Liver (tissue), 8 donors: ENCODE measurements at regions not wholly inside any gene's neighbourhood (a gene's known extent, or its start where the extent isn't known, plus 50 kb on each side); places are given as distances from the start of the nearest gene placed in this dataset.

ENCODE experiments used
- DNase-seq: peaks from one replicate; pipeline ENCODE4 v3.0.0-alpha.2; 2017; ENCODE audit warnings: low spot score
- H3K27ac ChIP-seq, 2 donors: one replicate each; pipeline ENCODE4 v1.7.0; 2013; ENCODE audit warnings: inconsistent platforms in 2 of 2, low read length in 2 of 2, control low read depth in 1 of 2, low read depth in 1 of 2, mild to moderate bottlenecking in 1 of 2
- H3K27me3 ChIP-seq, 4 donors: one replicate each; pipeline versions ENCODE4 v1.6.1 to v1.7.0; 2013; ENCODE audit warnings: low read length in 3 of 4, inconsistent platforms in 1 of 4, mild to moderate bottlenecking in 1 of 4, moderate library complexity in 1 of 4; ENCODE audit not compliant: control insufficient read depth in 4 of 4, insufficient read depth in 4 of 4
- H3K36me3 ChIP-seq, 4 donors: one replicate each; pipeline versions ENCODE4 v1.6.1 to v1.7.0; 2013; ENCODE audit warnings: low read length in 3 of 4, mild to moderate bottlenecking in 3 of 4, low read depth in 1 of 4, moderate library complexity in 1 of 4; ENCODE audit not compliant: control insufficient read depth in 4 of 4, insufficient read depth in 3 of 4
- H3K4me1 ChIP-seq, 4 donors: one replicate each; pipeline versions ENCODE4 v1.6.1 to v1.7.0; 2013; ENCODE audit warnings: low read length in 3 of 4, mild to moderate bottlenecking in 3 of 4, moderate library complexity in 1 of 4; ENCODE audit not compliant: control insufficient read depth in 4 of 4, insufficient read depth in 4 of 4
- H3K4me3 ChIP-seq, 3 donors: one replicate each; pipeline versions ENCODE4 v1.6.1 to v1.7.0; 2013; ENCODE audit warnings: low read length in 3 of 3, control low read depth in 1 of 3, low read depth in 1 of 3, mild to moderate bottlenecking in 1 of 3
- H3K9ac ChIP-seq, 2 donors: one replicate each; pipeline ENCODE4 v1.7.0; 2013; ENCODE audit warnings: low read length in 2 of 2, mild to moderate bottlenecking in 2 of 2, moderate library complexity in 2 of 2, control low read depth in 1 of 2, low read depth in 1 of 2
- H3K9me3 ChIP-seq, 4 donors: one replicate each; pipeline versions ENCODE4 v1.6.1 to v1.7.0; 2013; ENCODE audit warnings: low read length in 3 of 4; ENCODE audit not compliant: control insufficient read depth in 4 of 4
- EGR1 ChIP-seq, 2 donors: IDR thresholded peaks; 2 replicates each; pipeline ENCODE4 v1.6.1; 2016 to 2018; ENCODE audit warnings: antibody characterized with exemption in 2 of 2, low read depth in 2 of 2
- FOXA1 ChIP-seq: IDR thresholded peaks from 2 replicates; pipeline ENCODE4 v1.6.1; 2016; ENCODE audit warnings: antibody characterized with exemption
- FOXA2 ChIP-seq: IDR thresholded peaks from 2 replicates; pipeline ENCODE4 v1.6.1; 2016; ENCODE audit warnings: antibody characterized with exemption
- GABPA ChIP-seq, 2 donors: IDR thresholded peaks in 1 of 2; conservative IDR thresholded peaks in 1 of 2; 2 replicates each; pipeline ENCODE4 v1.6.1; 2016; ENCODE audit warnings: antibody characterized with exemption in 2 of 2, mild to moderate bottlenecking in 1 of 2, moderate library complexity in 1 of 2
- HNF4A ChIP-seq, 2 donors: conservative IDR thresholded peaks; 2 replicates each; pipeline ENCODE4 v1.6.1; 2016; ENCODE audit warnings: antibody characterized with exemption in 2 of 2, mild to moderate bottlenecking in 2 of 2
- HNF4G ChIP-seq: IDR thresholded peaks from 2 replicates; pipeline ENCODE4 v1.6.1; 2016; ENCODE audit warnings: antibody characterized with exemption
- NR2F2 ChIP-seq: IDR thresholded peaks from 2 replicates; pipeline ENCODE4 v1.6.1; 2016; ENCODE audit warnings: antibody characterized with exemption
- RXRA ChIP-seq, 2 donors: IDR thresholded peaks; 2 replicates each; pipeline ENCODE4 v1.6.1; 2017 to 2018; ENCODE audit warnings: antibody characterized with exemption in 2 of 2, mild to moderate bottlenecking in 1 of 2
- SP1 ChIP-seq: IDR thresholded peaks from 2 replicates; pipeline ENCODE4 v1.6.1; 2018; ENCODE audit warnings: antibody characterized with exemption, mild to moderate bottlenecking
- TAF1 ChIP-seq: conservative IDR thresholded peaks from 2 replicates; pipeline ENCODE4 v1.6.1; 2016; ENCODE audit warnings: antibody characterized with exemption, mild to moderate bottlenecking
- YY1 ChIP-seq: IDR thresholded peaks from 2 replicates; pipeline ENCODE4 v1.6.1; 2016; ENCODE audit warnings: antibody characterized with exemption, mild to moderate bottlenecking
- WGBS: extraction: QIAGEN DNeasy Blood & Tissue Kit; methylation state at CpG from one replicate; pipeline ENCODE4 v1.1.7; 2013; 5-methylcytosine and 5-hydroxymethylcytosine counted together
- TF ChIP-seq, protein P1 (sequence below): IDR thresholded peaks from 2 replicates; pipeline ENCODE4 v1.6.1; 2016; ENCODE audit warnings: antibody characterized with exemption
- TF ChIP-seq, protein P2 (sequence below): fragments of 150-350 bp; IDR thresholded peaks from 2 replicates; pipeline ENCODE4 v1.5.1; 2017; ENCODE audit warnings: improper control_type of control experiment, low read depth, low read length; ENCODE audit not compliant: missing input control
- TF ChIP-seq, protein P3 (sequence below): IDR thresholded peaks from 2 replicates; pipeline ENCODE4 v1.6.1; 2016; ENCODE audit warnings: antibody characterized with exemption
- TF ChIP-seq, protein P4 (sequence below): IDR thresholded peaks from 2 replicates; pipeline ENCODE4 v1.6.1; 2016; ENCODE audit warnings: antibody characterized with exemption
- donor health status: healthy.
- donor health status: healthy.
- donor health status: healthy.
- donor health status: healthy.
- donor health status: healthy.

DNA sequence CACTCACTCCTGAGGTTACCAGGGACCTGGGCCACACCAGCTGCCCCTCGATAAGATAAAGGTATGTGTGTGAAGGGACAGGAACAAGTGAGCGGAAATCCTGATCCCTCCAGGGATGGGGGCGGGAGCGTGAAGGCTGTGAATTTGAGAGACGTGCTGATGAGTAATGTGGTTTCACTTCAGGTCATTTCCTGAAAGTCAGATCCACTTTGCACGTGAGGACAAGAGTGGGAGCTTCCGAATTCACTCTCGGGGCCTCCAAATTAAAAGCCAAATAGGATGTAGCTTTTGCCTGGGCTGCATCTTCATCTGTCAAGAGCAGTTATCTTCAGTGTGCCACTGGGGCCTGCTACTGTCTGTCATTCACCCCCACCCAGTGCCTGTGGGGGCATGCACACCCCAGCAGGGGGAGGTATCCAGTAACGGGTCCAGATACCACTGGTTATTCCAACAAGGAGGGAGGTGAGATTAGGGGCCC is 87.4 kb upstream of the LHX1 start:
- H3K9ac ChIP-seq, result no peak overlapping the region
- WGBS, result 69% methylated on average over 9 of the region's 9 CpGs
- TF ChIP-seq, protein P1, sequence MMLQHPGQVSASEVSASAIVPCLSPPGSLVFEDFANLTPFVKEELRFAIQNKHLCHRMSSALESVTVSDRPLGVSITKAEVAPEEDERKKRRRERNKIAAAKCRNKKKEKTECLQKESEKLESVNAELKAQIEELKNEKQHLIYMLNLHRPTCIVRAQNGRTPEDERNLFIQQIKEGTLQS, result no peak
- TF ChIP-seq, protein P2, sequence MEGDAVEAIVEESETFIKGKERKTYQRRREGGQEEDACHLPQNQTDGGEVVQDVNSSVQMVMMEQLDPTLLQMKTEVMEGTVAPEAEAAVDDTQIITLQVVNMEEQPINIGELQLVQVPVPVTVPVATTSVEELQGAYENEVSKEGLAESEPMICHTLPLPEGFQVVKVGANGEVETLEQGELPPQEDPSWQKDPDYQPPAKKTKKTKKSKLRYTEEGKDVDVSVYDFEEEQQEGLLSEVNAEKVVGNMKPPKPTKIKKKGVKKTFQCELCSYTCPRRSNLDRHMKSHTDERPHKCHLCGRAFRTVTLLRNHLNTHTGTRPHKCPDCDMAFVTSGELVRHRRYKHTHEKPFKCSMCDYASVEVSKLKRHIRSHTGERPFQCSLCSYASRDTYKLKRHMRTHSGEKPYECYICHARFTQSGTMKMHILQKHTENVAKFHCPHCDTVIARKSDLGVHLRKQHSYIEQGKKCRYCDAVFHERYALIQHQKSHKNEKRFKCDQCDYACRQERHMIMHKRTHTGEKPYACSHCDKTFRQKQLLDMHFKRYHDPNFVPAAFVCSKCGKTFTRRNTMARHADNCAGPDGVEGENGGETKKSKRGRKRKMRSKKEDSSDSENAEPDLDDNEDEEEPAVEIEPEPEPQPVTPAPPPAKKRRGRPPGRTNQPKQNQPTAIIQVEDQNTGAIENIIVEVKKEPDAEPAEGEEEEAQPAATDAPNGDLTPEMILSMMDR, result no peak
- TF ChIP-seq EGR1 (IDR thresholded peaks at IDR 0.05; ENCODE audit: low read depth in 2 of 2) (no peak), RXRA (IDR thresholded peaks at IDR 0.05) (no peak), GABPA (IDR thresholded peaks at IDR 0.05 in 1 of 2, conservative IDR thresholded peaks at IDR 0.05 in 1 of 2) (no peak), YY1 (no peak), HNF4G (no peak), HNF4A (conservative IDR thresholded peaks at IDR 0.05) (no peak), NR2F2 (no peak)
- TF ChIP-seq, protein P3, sequence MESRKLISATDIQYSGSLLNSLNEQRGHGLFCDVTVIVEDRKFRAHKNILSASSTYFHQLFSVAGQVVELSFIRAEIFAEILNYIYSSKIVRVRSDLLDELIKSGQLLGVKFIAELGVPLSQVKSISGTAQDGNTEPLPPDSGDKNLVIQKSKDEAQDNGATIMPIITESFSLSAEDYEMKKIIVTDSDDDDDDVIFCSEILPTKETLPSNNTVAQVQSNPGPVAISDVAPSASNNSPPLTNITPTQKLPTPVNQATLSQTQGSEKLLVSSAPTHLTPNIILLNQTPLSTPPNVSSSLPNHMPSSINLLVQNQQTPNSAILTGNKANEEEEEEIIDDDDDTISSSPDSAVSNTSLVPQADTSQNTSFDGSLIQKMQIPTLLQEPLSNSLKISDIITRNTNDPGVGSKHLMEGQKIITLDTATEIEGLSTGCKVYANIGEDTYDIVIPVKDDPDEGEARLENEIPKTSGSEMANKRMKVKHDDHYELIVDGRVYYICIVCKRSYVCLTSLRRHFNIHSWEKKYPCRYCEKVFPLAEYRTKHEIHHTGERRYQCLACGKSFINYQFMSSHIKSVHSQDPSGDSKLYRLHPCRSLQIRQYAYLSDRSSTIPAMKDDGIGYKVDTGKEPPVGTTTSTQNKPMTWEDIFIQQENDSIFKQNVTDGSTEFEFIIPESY, result no peak
- H3K9me3 ChIP-seq, result no peaks in the 10 kb centered on the region
- no peaks in the 10 kb centered on the region for H3K4me1 ChIP-seq
- H3K4me3 ChIP-seq, result no peak overlapping the region
- no peaks in the 10 kb centered on the region for H3K36me3 ChIP-seq
- no peak overlapping the region for H3K27ac ChIP-seq
- DNase-seq, result no peak
- H3K27me3 ChIP-seq, result peaks cover 0 to 3% (median 0%) of the 10 kb centered on the region in 4 donors

DNA sequence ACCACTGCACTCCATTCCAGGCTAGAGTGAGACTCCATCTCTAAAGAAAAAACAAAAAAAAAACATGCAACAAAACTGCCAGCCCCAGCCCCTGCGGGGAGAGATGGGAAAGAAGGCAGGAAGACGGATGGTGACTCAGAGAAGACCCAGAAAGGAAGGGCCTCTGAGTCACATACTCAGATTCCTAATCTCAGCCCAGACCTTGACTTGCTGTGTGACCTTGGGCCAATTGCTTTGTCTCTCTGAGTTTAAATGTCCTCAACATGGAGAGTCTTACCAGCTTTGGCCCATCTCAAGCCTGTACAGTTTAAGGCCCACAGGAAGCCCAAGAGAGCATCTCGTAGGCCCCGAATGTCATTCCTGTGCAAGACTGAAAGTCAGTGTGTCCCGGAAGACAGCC is 86.5 kb upstream of the LHX1 start:
- Histone ChIP-seq H3K27me3 (peaks cover 0 to 4% (median 2%) of the 10 kb centered on the region in 4 donors), H3K9ac (no peak overlapping the region), H3K36me3 (no peaks in the 10 kb centered on the region), H3K4me1 (no peaks in the 10 kb centered on the region), H3K9me3 (no peaks in the 10 kb centered on the region), H3K4me3 (no peak overlapping the region), H3K27ac (no peak overlapping the region)
- TF ChIP-seq TAF1, result no peak
- TF ChIP-seq, protein P1, result no peak
- no peak for DNase-seq
- 80% methylated on average over 5 of the region's 5 CpGs for WGBS

DNA sequence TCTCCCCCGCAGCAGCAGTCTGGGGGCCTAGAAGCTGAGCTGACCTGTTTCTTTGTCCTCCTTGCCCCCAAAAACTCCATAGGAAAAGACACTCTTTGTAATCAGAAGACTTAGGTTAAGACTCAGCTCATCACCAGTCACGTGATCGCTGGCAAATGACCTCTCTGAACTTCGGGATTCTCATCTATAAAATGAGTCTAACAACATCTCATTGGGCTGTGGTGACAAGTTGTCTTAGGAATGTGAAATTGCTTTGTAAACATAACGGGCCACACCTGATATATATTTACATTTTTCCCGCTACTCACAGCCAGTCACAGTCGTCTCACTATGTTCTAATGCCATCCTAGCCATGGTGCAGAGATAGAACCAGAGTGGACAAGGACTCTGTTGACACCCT is 86.0 kb upstream of the LHX1 start:
- Histone ChIP-seq H3K4me3 (no peak overlapping the region), H3K27ac (no peak overlapping the region), H3K36me3 (no peaks in the 10 kb centered on the region), H3K27me3 (peaks cover 0 to 4% (median 3%) of the 10 kb centered on the region in 4 donors), H3K9me3 (no peaks in the 10 kb centered on the region), H3K9ac (no peak overlapping the region), H3K4me1 (no peaks in the 10 kb centered on the region)
- DNase-seq, result no peak
- WGBS, result 76% methylated on average over 7 of the region's 7 CpGs
- TF ChIP-seq HNF4G, result no peak
- no peak for TF ChIP-seq SP1
- TF ChIP-seq, protein P2, result no peak
- TF ChIP-seq TAF1, result no peak
- TF ChIP-seq, protein P4, sequence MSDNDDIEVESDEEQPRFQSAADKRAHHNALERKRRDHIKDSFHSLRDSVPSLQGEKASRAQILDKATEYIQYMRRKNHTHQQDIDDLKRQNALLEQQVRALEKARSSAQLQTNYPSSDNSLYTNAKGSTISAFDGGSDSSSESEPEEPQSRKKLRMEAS, result no peak
- no peak for TF ChIP-seq NR2F2
- TF ChIP-seq RXRA (IDR thresholded peaks at IDR 0.05), result no peak
- TF ChIP-seq YY1, result no peak
- TF ChIP-seq GABPA (IDR thresholded peaks at IDR 0.05 in 1 of 2, conservative IDR thresholded peaks at IDR 0.05 in 1 of 2), result no peak
- TF ChIP-seq, protein P3, result no peak
- no peak for TF ChIP-seq FOXA2
- TF ChIP-seq FOXA1, result no peak
- no peak for TF ChIP-seq HNF4A (conservative IDR thresholded peaks at IDR 0.05)
